Mesothelial cell of epicardium (in vitro differentiated cells): ENCODE measurements at regions not wholly inside any gene's neighbourhood (a gene's known extent, or its start where the extent isn't known, plus 50 kb on each side); places are given as distances from the start of the nearest gene placed in this dataset.

Experiments
- DNase-seq, 2 experiments: peaks; one replicate each; pipeline ENCODE4 v3.0.0; 2021; ENCODE audit warnings: low spot score in 2 of 2; ENCODE audit not compliant: unreplicated experiment in 2 of 2
- H3K27ac Mint-ChIP-seq: 2 replicates; pipeline ENCODE4 v1.8.0; 2021; ENCODE audit warnings: mixed read lengths
- H3K27me3 Mint-ChIP-seq: 2 replicates; pipeline ENCODE4 v1.8.0; 2021; ENCODE audit warnings: low read depth, mixed read lengths
- H3K36me3 Mint-ChIP-seq: 2 replicates; pipeline ENCODE4 v1.8.0; 2021; ENCODE audit warnings: mixed read lengths
- H3K4me1 Mint-ChIP-seq: 2 replicates; pipeline ENCODE4 v1.8.0; 2021; ENCODE audit warnings: mixed read lengths
- H3K4me3 Mint-ChIP-seq: 2 replicates; pipeline ENCODE4 v1.8.0; 2021; ENCODE audit warnings: mild to moderate bottlenecking, moderate library complexity, mixed read lengths
- H3K9me3 Mint-ChIP-seq: 2 replicates; pipeline ENCODE4 v1.8.0; 2021; ENCODE audit warnings: mixed read lengths
- TF ChIP-seq, protein P1 (sequence below): fragments of 200-600 bp; sonication (generic); IDR thresholded peaks from one replicate; pipeline ENCODE4 v1.5.0; 2021; ENCODE audit warnings: antibody characterized with exemption; ENCODE audit not compliant: unreplicated experiment

GRCh38 chr10:10403762-10404161 lies 613.9 kb upstream of the CELF2 start:
- DNase-seq = no peak
- peaks cover 5% of the 10 kb centered on the region for H3K9me3 Mint-ChIP-seq
- H3K4me1 Mint-ChIP-seq = no peaks in the 10 kb centered on the region
- no peak overlapping the region for H3K4me3 Mint-ChIP-seq
- TF ChIP-seq, protein P1, sequence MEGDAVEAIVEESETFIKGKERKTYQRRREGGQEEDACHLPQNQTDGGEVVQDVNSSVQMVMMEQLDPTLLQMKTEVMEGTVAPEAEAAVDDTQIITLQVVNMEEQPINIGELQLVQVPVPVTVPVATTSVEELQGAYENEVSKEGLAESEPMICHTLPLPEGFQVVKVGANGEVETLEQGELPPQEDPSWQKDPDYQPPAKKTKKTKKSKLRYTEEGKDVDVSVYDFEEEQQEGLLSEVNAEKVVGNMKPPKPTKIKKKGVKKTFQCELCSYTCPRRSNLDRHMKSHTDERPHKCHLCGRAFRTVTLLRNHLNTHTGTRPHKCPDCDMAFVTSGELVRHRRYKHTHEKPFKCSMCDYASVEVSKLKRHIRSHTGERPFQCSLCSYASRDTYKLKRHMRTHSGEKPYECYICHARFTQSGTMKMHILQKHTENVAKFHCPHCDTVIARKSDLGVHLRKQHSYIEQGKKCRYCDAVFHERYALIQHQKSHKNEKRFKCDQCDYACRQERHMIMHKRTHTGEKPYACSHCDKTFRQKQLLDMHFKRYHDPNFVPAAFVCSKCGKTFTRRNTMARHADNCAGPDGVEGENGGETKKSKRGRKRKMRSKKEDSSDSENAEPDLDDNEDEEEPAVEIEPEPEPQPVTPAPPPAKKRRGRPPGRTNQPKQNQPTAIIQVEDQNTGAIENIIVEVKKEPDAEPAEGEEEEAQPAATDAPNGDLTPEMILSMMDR = no peak
- peaks cover 2% of the 10 kb centered on the region for H3K36me3 Mint-ChIP-seq
- no peak overlapping the region for H3K27ac Mint-ChIP-seq
- peaks cover 1% of the 10 kb centered on the region for H3K27me3 Mint-ChIP-seq

- Mint-ChIP-seq H3K9me3 (no peaks in the 10 kb centered on the region), H3K27ac (no peak overlapping the region), H3K27me3 (no peaks in the 10 kb centered on the region), H3K36me3 (no peaks in the 10 kb centered on the region), H3K4me3 (no peak overlapping the region), H3K4me1 (no peaks in the 10 kb centered on the region)
- TF ChIP-seq, protein P1 = no peak
- DNase-seq = no peak
Measured at GRCh38 chr10:10417671-10418070, 600.0 kb upstream of the CELF2 start.

- Mint-ChIP-seq H3K36me3 (no peaks in the 10 kb centered on the region), H3K27me3 (no peaks in the 10 kb centered on the region), H3K4me1 (no peaks in the 10 kb centered on the region), H3K27ac (no peak overlapping the region), H3K4me3 (no peak overlapping the region), H3K9me3 (no peaks in the 10 kb centered on the region)
- TF ChIP-seq, protein P1 = no peak
- DNase-seq = no peak
Measured at GRCh38 chr10:10418387-10418786, 599.3 kb upstream of the CELF2 start.

GRCh38 chr10:10421071-10421470 lies 596.6 kb upstream of the CELF2 start:
- no peaks in the 10 kb centered on the region for H3K27me3 Mint-ChIP-seq
- no peak overlapping the region for H3K27ac Mint-ChIP-seq

GRCh38 chr10:10431422-10432066 lies 586.1 kb upstream of the CELF2 start:
- Mint-ChIP-seq H3K36me3 (no peaks in the 10 kb centered on the region), H3K27me3 (no peaks in the 10 kb centered on the region), H3K9me3 (peaks cover 6% of the 10 kb centered on the region), H3K27ac (no peak overlapping the region), H3K4me3 (no peak overlapping the region), H3K4me1 (peaks cover 13% of the 10 kb centered on the region)
- TF ChIP-seq, protein P1 = no peak
- no peak for DNase-seq

More at GRCh38 chr10:10421071-10421470, 596.6 kb upstream of the CELF2 start:
- Mint-ChIP-seq H3K4me1 (peaks cover 3% of the 10 kb centered on the region), H3K9me3 (no peaks in the 10 kb centered on the region), H3K36me3 (no peaks in the 10 kb centered on the region), H3K4me3 (no peak overlapping the region)
- TF ChIP-seq, protein P1 = no peak
- DNase-seq = no peak
